ENCODE measurements at regions not wholly inside any gene's neighbourhood (a gene's known extent, or its start where the extent isn't known, plus 50 kb on each side); places are given as distances from the start of the nearest gene placed in this dataset.

- peak; percentile 49 for DNase-seq (ENCODE audit: extremely low spot score, unreplicated experiment)
- TF ChIP-seq, protein P1, sequence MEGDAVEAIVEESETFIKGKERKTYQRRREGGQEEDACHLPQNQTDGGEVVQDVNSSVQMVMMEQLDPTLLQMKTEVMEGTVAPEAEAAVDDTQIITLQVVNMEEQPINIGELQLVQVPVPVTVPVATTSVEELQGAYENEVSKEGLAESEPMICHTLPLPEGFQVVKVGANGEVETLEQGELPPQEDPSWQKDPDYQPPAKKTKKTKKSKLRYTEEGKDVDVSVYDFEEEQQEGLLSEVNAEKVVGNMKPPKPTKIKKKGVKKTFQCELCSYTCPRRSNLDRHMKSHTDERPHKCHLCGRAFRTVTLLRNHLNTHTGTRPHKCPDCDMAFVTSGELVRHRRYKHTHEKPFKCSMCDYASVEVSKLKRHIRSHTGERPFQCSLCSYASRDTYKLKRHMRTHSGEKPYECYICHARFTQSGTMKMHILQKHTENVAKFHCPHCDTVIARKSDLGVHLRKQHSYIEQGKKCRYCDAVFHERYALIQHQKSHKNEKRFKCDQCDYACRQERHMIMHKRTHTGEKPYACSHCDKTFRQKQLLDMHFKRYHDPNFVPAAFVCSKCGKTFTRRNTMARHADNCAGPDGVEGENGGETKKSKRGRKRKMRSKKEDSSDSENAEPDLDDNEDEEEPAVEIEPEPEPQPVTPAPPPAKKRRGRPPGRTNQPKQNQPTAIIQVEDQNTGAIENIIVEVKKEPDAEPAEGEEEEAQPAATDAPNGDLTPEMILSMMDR (IDR thresholded peaks at IDR 0.05): no peak
- H3K9me3 Mint-ChIP-seq (ENCODE audit: unreplicated experiment): no peaks in the 10 kb centered on the region
- no peaks in the 10 kb centered on the region for H3K27me3 Mint-ChIP-seq (ENCODE audit: unreplicated experiment)
- H3K4me1 Mint-ChIP-seq (ENCODE audit: unreplicated experiment): peaks cover 17% of the 10 kb centered on the region
- no peak overlapping the region for H3K4me3 Mint-ChIP-seq (ENCODE audit: unreplicated experiment)
- no peaks in the 10 kb centered on the region for H3K36me3 Mint-ChIP-seq (ENCODE audit: unreplicated experiment)
- H3K27ac Mint-ChIP-seq (ENCODE audit: unreplicated experiment): no peak overlapping the region
Measured at GRCh38 chr10:43871545-43871944, 222.9 kb upstream of the ZNF32 start.

GRCh38 chr10:43870968-43871439 is 222.3 kb upstream of the ZNF32 start:
- H3K4me3 Mint-ChIP-seq (ENCODE audit: unreplicated experiment): no peak overlapping the region
- H3K9me3 Mint-ChIP-seq (ENCODE audit: unreplicated experiment): no peaks in the 10 kb centered on the region
- TF ChIP-seq, protein P1 (IDR thresholded peaks at IDR 0.05): no peak
- DNase-seq (ENCODE audit: extremely low spot score, unreplicated experiment): peak; percentile 79
- H3K27me3 Mint-ChIP-seq (ENCODE audit: unreplicated experiment): no peaks in the 10 kb centered on the region
- no peak overlapping the region for H3K27ac Mint-ChIP-seq (ENCODE audit: unreplicated experiment)
- no peaks in the 10 kb centered on the region for H3K36me3 Mint-ChIP-seq (ENCODE audit: unreplicated experiment)
- peaks cover 17% of the 10 kb centered on the region for H3K4me1 Mint-ChIP-seq (ENCODE audit: unreplicated experiment)

DNA sequence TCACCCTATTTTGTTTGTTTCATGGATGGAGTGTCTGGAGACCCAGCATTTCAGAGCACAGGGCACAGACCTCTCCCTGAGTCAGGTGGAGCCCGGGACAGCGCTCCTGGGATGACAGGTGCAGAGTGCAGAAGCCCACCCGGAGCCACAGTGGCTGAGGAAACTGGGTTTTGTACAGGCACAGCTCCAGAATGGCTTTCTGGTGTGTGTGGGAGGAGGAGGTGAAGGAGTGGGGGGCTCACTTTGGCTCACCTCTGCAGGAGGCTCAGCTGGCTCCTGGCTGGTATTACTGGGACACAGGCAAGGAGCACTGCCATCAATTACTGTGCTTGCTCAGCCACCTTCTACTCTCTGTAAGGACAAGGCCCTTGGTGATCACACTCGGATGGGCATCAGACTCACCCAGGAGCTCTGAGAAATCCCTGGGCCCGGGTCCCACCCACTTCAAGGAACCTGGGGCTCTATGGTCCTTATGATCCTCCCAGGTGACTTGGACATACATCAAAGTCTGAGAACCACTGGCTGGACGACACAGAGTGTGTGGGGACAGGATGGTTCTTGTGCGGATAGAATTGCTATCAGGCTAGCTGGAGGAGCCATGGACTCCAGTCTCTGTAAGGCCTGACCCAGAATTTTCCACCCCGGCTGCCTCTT is 221.1 kb upstream of the ZNF32 start:
- Mint-ChIP-seq H3K4me1 (ENCODE audit: unreplicated experiment) (peaks cover 19% of the 10 kb centered on the region), H3K36me3 (ENCODE audit: unreplicated experiment) (no peaks in the 10 kb centered on the region), H3K4me3 (ENCODE audit: unreplicated experiment) (no peak overlapping the region), H3K27ac (ENCODE audit: unreplicated experiment) (no peak overlapping the region), H3K27me3 (ENCODE audit: unreplicated experiment) (no peaks in the 10 kb centered on the region), H3K9me3 (ENCODE audit: unreplicated experiment) (no peaks in the 10 kb centered on the region)
- DNase-seq (ENCODE audit: extremely low spot score, unreplicated experiment): peak; percentile 62
- TF ChIP-seq, protein P1 (IDR thresholded peaks at IDR 0.05): no peak

- Mint-ChIP-seq H3K9me3 (ENCODE audit: unreplicated experiment) (no peaks in the 10 kb centered on the region), H3K36me3 (ENCODE audit: unreplicated experiment) (no peaks in the 10 kb centered on the region), H3K27ac (ENCODE audit: unreplicated experiment) (no peak overlapping the region), H3K4me1 (ENCODE audit: unreplicated experiment) (peaks cover 26% of the 10 kb centered on the region), H3K27me3 (ENCODE audit: unreplicated experiment) (no peaks in the 10 kb centered on the region), H3K4me3 (ENCODE audit: unreplicated experiment) (no peak overlapping the region)
- DNase-seq (ENCODE audit: extremely low spot score, unreplicated experiment): peak; percentile 59
- TF ChIP-seq, protein P1 (IDR thresholded peaks at IDR 0.05): no peak
Measured at GRCh38 chr10:43868952-43869351, 220.3 kb upstream of the ZNF32 start.

DNA sequence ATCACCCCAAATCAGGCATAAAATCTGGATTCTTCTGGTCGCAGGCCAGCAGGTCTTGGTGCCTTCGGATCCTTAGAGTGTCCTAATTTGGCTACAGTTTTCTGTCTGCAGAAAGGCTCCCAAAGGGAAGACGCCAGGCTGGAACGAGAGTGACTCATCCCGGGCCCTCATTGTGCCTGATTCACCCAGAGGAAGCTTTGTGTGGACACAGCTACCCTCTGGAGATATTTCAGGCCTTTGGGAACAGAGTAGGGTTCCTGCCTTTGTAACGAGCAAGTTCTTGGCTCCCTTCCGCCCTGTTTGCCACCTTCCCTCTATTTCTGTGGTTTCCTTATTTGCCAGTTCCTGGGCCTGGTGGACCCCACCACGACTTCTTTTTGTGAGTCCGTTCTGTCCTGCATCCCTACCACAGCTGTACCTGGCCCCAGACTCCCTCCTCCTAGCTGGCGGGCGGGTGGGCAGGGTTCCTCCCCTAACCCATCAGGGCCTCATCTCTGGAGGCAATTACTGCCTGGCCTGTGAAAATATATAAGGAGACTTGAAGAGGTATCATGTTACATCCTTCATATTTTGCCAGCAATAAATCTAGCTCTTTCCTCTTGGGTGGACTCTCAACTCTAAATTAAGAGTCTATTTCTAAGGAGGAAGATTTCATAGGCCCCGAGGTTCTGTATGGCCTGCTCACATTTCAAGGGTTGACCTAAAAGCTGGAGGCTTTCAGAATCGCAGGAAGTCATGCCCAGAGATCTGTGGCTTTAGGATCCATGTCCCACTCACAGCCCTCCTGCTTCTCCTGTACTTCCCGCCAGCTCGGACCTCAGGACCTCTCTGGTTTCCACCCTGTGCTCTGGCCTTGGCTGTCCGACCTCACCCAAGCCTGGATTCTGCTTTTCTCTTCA is 219.2 kb upstream of the ZNF32 start:
- peak; percentile 70 for DNase-seq (ENCODE audit: extremely low spot score, unreplicated experiment)
- TF ChIP-seq, protein P1 (IDR thresholded peaks at IDR 0.05): no peak
- Mint-ChIP-seq H3K4me3 (ENCODE audit: unreplicated experiment) (no peak overlapping the region), H3K4me1 (ENCODE audit: unreplicated experiment) (peaks cover 32% of the 10 kb centered on the region), H3K9me3 (ENCODE audit: unreplicated experiment) (no peaks in the 10 kb centered on the region), H3K36me3 (ENCODE audit: unreplicated experiment) (no peaks in the 10 kb centered on the region), H3K27ac (ENCODE audit: unreplicated experiment) (peak overlapping the region; percentile 11), H3K27me3 (ENCODE audit: unreplicated experiment) (no peaks in the 10 kb centered on the region)

Measured in osteocyte (in vitro differentiated cells).